ENCODE measurements at regions not wholly inside any gene's neighbourhood (a gene's known extent, or its start where the extent isn't known, plus 50 kb on each side); places are given as distances from the start of the nearest gene placed in this dataset.

DNA sequence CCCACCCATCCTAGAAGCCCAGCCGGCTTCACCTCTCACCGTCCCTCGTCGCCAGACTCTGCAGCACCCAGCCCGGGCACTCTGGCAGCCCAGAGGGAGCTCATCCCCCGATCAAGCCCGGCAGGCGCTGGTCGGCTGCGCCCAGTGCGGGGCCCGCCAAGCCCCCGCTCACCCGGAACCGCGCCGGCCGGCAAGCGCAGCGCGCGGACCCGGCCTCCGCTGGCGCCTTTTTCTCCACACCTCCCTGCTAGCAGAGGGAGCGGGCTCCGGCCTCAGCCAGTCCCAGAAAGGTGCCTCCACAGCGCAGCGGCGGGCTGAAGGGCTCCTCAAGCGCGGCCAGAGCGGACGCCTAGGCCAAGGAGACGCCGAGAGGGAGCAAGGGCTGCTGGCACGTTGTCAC lies 2023.3 kb downstream of the NCAM2 start:
- no peaks in the 10 kb centered on the region for H3K36me3 ChIP-seq
- H3K9me3 ChIP-seq = no peaks in the 10 kb centered on the region
- no peak overlapping the region for H3K4me3 ChIP-seq
- H3K4me1 ChIP-seq = no peaks in the 10 kb centered on the region
- H3K27ac ChIP-seq = no peak overlapping the region
- DNase-seq = no peak
- no peaks in the 10 kb centered on the region for H3K27me3 ChIP-seq
- TF ChIP-seq POLR2A (IDR thresholded peaks at IDR 0.05) = no peak
- TF ChIP-seq, protein P1, sequence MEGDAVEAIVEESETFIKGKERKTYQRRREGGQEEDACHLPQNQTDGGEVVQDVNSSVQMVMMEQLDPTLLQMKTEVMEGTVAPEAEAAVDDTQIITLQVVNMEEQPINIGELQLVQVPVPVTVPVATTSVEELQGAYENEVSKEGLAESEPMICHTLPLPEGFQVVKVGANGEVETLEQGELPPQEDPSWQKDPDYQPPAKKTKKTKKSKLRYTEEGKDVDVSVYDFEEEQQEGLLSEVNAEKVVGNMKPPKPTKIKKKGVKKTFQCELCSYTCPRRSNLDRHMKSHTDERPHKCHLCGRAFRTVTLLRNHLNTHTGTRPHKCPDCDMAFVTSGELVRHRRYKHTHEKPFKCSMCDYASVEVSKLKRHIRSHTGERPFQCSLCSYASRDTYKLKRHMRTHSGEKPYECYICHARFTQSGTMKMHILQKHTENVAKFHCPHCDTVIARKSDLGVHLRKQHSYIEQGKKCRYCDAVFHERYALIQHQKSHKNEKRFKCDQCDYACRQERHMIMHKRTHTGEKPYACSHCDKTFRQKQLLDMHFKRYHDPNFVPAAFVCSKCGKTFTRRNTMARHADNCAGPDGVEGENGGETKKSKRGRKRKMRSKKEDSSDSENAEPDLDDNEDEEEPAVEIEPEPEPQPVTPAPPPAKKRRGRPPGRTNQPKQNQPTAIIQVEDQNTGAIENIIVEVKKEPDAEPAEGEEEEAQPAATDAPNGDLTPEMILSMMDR (IDR thresholded peaks at IDR 0.05) = no peak

DNA sequence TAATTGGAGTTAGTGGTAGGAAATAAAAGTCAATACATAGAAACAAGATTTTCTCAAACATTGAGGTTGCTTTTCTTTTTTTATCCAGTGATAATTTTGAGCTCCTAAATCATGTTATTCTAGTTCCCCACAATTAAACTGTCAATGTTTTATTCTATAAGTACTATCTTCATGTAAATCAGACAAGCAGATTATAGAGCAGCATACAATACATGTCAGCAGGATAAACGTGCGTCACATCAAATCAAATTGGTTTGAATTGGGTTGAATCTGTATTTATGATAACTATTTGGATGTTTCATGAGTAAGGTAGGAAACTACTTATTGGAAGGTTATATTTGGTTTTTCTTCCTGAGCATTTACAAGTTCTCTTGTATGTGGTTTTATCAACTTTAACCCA lies 2028.7 kb downstream of the NCAM2 start:
- no peaks in the 10 kb centered on the region for H3K36me3 ChIP-seq
- no peak overlapping the region for H3K4me3 ChIP-seq
- H3K4me1 ChIP-seq = no peaks in the 10 kb centered on the region
- no peaks in the 10 kb centered on the region for H3K27me3 ChIP-seq
- no peak overlapping the region for H3K27ac ChIP-seq
- no peak for DNase-seq
- no peaks in the 10 kb centered on the region for H3K9me3 ChIP-seq
- TF ChIP-seq POLR2A (IDR thresholded peaks at IDR 0.05) = no peak
- TF ChIP-seq, protein P1 (IDR thresholded peaks at IDR 0.05) = no peak

DNA sequence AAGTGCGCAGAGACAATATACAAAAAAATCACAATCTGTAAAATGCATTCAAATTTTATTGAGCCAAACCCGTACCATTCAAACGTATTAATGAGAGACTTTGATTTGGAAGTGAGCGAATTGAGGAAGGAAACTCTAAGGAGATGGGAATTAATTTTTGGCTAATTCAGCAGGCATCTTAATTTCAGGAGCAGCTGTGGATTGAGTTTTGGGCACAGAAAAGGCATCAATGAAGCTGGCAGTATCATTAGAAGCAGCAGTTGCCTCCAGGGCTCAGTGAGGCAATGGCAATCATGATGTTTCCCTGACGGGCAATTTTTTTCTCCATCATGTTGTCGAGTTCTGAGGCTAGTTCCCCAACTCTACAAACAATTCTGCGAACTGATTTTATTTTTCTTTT lies 2041.6 kb downstream of the NCAM2 start:
- Histone ChIP-seq H3K27me3 (no peaks in the 10 kb centered on the region), H3K36me3 (no peaks in the 10 kb centered on the region), H3K4me1 (no peaks in the 10 kb centered on the region), H3K27ac (no peak overlapping the region), H3K9me3 (peaks cover 0 to 3% (median 0%) of the 10 kb centered on the region in 4 donors), H3K4me3 (no peak overlapping the region)
- TF ChIP-seq POLR2A (IDR thresholded peaks at IDR 0.05) = no peak
- TF ChIP-seq, protein P1 (IDR thresholded peaks at IDR 0.05) = no peak
- no peak for DNase-seq

DNA sequence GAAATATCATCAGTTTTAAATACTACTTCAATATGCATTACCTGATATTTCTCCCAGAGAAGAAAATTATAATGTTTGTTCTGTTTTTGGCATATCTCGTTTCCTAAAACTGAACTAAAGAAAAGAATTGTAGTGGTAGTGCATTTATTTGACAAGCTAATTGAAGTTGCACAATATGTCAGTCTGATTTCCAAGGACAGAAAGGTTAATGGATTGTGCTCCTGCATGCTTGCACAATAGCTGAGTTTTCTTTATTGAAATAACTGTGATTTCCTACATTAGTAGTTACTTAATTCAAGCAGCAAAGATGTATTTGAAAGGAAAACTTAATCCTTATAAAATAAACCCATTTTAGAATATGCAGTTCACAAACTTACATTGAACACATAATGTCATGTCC lies 2047.7 kb downstream of the NCAM2 start:
- Histone ChIP-seq H3K27me3 (no peaks in the 10 kb centered on the region), H3K4me1 (no peaks in the 10 kb centered on the region), H3K36me3 (no peaks in the 10 kb centered on the region), H3K4me3 (no peak overlapping the region), H3K27ac (no peak overlapping the region), H3K9me3 (no peaks in the 10 kb centered on the region)
- TF ChIP-seq, protein P1 (IDR thresholded peaks at IDR 0.05) = no peak
- no peak for TF ChIP-seq POLR2A (IDR thresholded peaks at IDR 0.05)
- DNase-seq = no peak

DNA sequence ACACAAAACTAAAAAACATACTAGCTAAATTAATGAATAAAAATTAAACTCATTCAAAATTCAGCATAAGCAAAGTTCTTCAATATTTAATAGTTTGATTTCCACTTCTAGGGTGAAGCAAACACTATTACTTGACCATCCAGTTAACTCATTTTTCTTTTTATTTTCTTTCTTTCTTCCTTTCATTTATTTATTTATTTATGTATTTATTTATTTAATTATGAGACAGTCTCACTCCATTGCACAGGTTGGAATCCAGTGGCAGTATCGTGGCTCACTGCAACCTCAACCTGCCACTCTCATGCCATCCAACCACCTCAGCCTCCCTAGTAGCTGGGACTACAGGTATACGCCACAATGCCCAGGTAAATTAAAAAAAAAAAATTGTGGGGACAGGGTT lies 2069.5 kb downstream of the NCAM2 start:
- H3K36me3 ChIP-seq = no peaks in the 10 kb centered on the region
- H3K9me3 ChIP-seq = no peaks in the 10 kb centered on the region
- no peaks in the 10 kb centered on the region for H3K27me3 ChIP-seq
- H3K4me1 ChIP-seq = no peaks in the 10 kb centered on the region
- no peak for TF ChIP-seq POLR2A (IDR thresholded peaks at IDR 0.05)
- TF ChIP-seq, protein P1 (IDR thresholded peaks at IDR 0.05) = no peak
- no peak overlapping the region for H3K4me3 ChIP-seq
- no peak overlapping the region for H3K27ac ChIP-seq
- DNase-seq = no peak

DNA sequence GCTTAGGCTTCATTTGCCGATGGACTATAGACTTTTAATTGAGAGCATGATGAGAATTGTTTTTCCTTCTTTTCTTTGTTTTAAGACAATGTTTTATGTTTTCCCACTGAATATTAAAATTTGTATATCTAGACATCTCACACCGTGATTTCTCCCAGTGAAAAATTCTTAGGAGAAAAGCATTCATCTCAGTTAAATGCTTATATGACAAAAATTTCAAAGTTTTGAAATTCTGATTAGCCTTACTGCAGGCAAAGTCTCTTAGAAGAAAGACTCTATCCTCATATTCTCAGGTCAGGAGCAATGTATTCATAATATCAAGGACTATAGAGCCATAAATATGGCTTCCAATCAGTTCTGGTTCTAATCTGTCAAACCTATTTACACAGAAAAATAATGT lies 2085.0 kb downstream of the NCAM2 start:
- no peak for DNase-seq
- no peak overlapping the region for H3K27ac ChIP-seq
- TF ChIP-seq POLR2A (IDR thresholded peaks at IDR 0.05) = no peak
- TF ChIP-seq, protein P1 (IDR thresholded peaks at IDR 0.05) = no peak

More for the DNA sequence above, 2085.0 kb downstream of the NCAM2 start:
- H3K9me3 ChIP-seq = no peaks in the 10 kb centered on the region
- no peaks in the 10 kb centered on the region for H3K36me3 ChIP-seq
- H3K27me3 ChIP-seq = no peaks in the 10 kb centered on the region
- H3K4me1 ChIP-seq = no peaks in the 10 kb centered on the region
- no peak overlapping the region for H3K4me3 ChIP-seq

Data from Peyer's patch (tissue), 4 donors.